K562 (cell line): ENCODE measurements at regions not wholly inside any gene's neighbourhood (a gene's known extent, or its start where the extent isn't known, plus 50 kb on each side); places are given as distances from the start of the nearest gene placed in this dataset.

Experiments
- ATAC-seq: fragments of 200-7000 bp; cut with Tn5 transposase; 3 replicates; pipeline ENCODE4 v1.9.1; 2020; ENCODE audit warnings: moderate library complexity
- BruUV-seq: library from RNA; stranded (reverse); fragments of 400-500 nt; replicated peaks from 2 replicates; lab custom pipeline; 2021; lab: Mats Ljungman, UMichigan
- CTCF ChIA-PET: fragments of 300-600 bp; formaldehyde crosslinking; extraction: SDS; loops from one replicate; lab custom pipeline; 2021; ENCODE audit warnings: low intra/inter-chr PET ratio; lab: Yijun Ruan, JAX
- POLR2A ChIA-PET: fragments of 300-600, 350-650 bp; sonication (Branson Sonifier 250); formaldehyde crosslinking; extraction: SDS; loops from one replicate; lab custom pipeline; 2021; ENCODE audit warnings: antibody characterized with exemption, inconsistent platforms; lab: Yijun Ruan, JAX
- DNase-seq, 4 experiments: peaks; one replicate each; pipeline versions ENCODE4 v3.0.0 to v3.0.0-alpha.2; 2011 to 2018; ENCODE audit warnings: low spot score in 3 of 4, mixed read lengths in 3 of 4; ENCODE audit errors: extremely low read depth in 1 of 4
- FAIRE-seq: peaks from 2 replicates; lab custom pipeline; 2011; peaks lifted over from hg19 to GRCh38; lab: Jason Lieb, UNC
- H2AFZ ChIP-seq: 2 replicates; pipeline ENCODE4 v1.6.0; 2011; ENCODE audit warnings: low read depth, low read length, control low read depth, inconsistent platforms
- H3K27ac ChIP-seq: fragments of 200-600 bp; 3 replicates; pipeline ENCODE4 v1.8.0; 2011; ENCODE audit warnings: low read depth, mild to moderate bottlenecking, control low read depth, inconsistent platforms, low read length, moderate library complexity, mixed read lengths; ENCODE audit errors: extremely low read depth
- H3K27me3 ChIP-seq, 2 experiments: fragments of 300-600 bp in 1 of 2; 2 replicates in 1 of 2; 3 replicates in 1 of 2; pipeline versions ENCODE4 v1.6.0 to v1.8.0; 2011; ENCODE audit warnings: inconsistent platforms in 2 of 2, low read length in 2 of 2, mild to moderate bottlenecking in 1 of 2, mixed read lengths in 1 of 2, moderate library complexity in 1 of 2; ENCODE audit not compliant: control insufficient read depth in 2 of 2, insufficient read depth in 2 of 2
- H3K36me3 ChIP-seq: fragments of 300-600 bp; 3 replicates; pipeline ENCODE4 v1.8.0; 2011; ENCODE audit warnings: mild to moderate bottlenecking, low read length, inconsistent platforms; ENCODE audit not compliant: control insufficient read depth, insufficient read depth
- H3K4me1 ChIP-seq, 2 experiments: fragments of 200-600 bp in 1 of 2; replicated peaks in 1 of 2; 2 replicates in 1 of 2; 3 replicates in 1 of 2; pipeline versions ENCODE4 v1.5.1 to v1.8.0; 2011; ENCODE audit warnings: inconsistent platforms in 2 of 2, low read length in 2 of 2, mild to moderate bottlenecking in 1 of 2, mixed read lengths in 1 of 2, moderate library complexity in 1 of 2; ENCODE audit not compliant: control insufficient read depth in 2 of 2, insufficient read depth in 2 of 2
- H3K4me2 ChIP-seq: 2 replicates; pipeline ENCODE4 v1.6.1; 2011; ENCODE audit warnings: low read length, control low read depth, inconsistent platforms, mixed read lengths; ENCODE audit not compliant: insufficient read depth
- H3K4me3 ChIP-seq: fragments of 200-600 bp; sonication (generic), shearing (Covaris generic); 2 replicates; pipeline ENCODE4 v1.5.1; 2016; ENCODE audit warnings: control low read depth, inconsistent platforms
- H3K79me2 ChIP-seq: fragments of 200-600 bp; 3 replicates; pipeline ENCODE4 v1.8.0; 2011; ENCODE audit warnings: low read length, inconsistent platforms; ENCODE audit not compliant: control insufficient read depth, insufficient read depth
- H3K9ac ChIP-seq, 2 experiments: 2 replicates each; pipeline versions ENCODE4 v1.6.0 to v1.6.1; 2011; ENCODE audit warnings: low read depth in 2 of 2, low read length in 2 of 2, control low read depth in 1 of 2, inconsistent platforms in 1 of 2, mild to moderate bottlenecking in 1 of 2, mixed read lengths in 1 of 2; ENCODE audit not compliant: insufficient read depth in 1 of 2
- H3K9me1 ChIP-seq: one replicate; pipeline ENCODE4 v1.6.0; 2011; ENCODE audit warnings: inconsistent platforms, mild to moderate bottlenecking, low read length, moderate library complexity; ENCODE audit not compliant: control insufficient read depth, insufficient read depth
- H3K9me3 ChIP-seq: replicated peaks from 2 replicates; pipeline ENCODE4 v1.5.1; 2011; ENCODE audit warnings: low read depth, low read length, inconsistent platforms; ENCODE audit not compliant: control insufficient read depth, insufficient read depth
- H4K20me1 ChIP-seq: replicated peaks from 2 replicates; pipeline ENCODE4 v1.6.1; 2011; ENCODE audit warnings: low read length, inconsistent platforms, mixed read lengths; ENCODE audit not compliant: control insufficient read depth, insufficient read depth
- CLOCK ChIP-seq: fragments of 250-450 bp; sonication (Bioruptor Pico); IDR thresholded peaks from 2 replicates; pipeline ENCODE4 v1.4.0; 2020; ENCODE audit warnings: mild to moderate bottlenecking, moderate library complexity, borderline replicate concordance
- HMGXB4 ChIP-seq: sonication (generic); formaldehyde crosslinking; IDR thresholded peaks from 2 replicates; pipeline ENCODE4 v1.8.1; 2023; ENCODE audit warnings: mild to moderate bottlenecking, missing genetic modification reagents
- HSF4 ChIP-seq: fragments of 250-450 bp; sonication (Bioruptor Pico); IDR thresholded peaks from 2 replicates; pipeline ENCODE4 v2.1.2; 2022; ENCODE audit warnings: mild to moderate bottlenecking, moderate library complexity, borderline replicate concordance
- JUN ChIP-seq, 2 experiments: sonication (generic) in 1 of 2; formaldehyde crosslinking in 1 of 2; IDR thresholded peaks; 2 replicates each; pipeline versions ENCODE4 v1.6.1 to v1.8.0; 2012 to 2022; ENCODE audit warnings: borderline replicate concordance in 2 of 2, mild to moderate bottlenecking in 2 of 2, improper control_type of control experiment in 1 of 2, low read depth in 1 of 2, low read length in 1 of 2, missing genetic modification reagents in 1 of 2
- MEF2A ChIP-seq: IDR thresholded peaks from 2 replicates; pipeline ENCODE4 v1.6.1; 2011; ENCODE audit warnings: low read depth, mild to moderate bottlenecking, low read length, moderate library complexity; ENCODE audit not compliant: control insufficient read depth
- MEIS2 ChIP-seq: fragments of 450-650 bp; IDR thresholded peaks from 2 replicates; pipeline ENCODE4 v1.6.1; 2014; ENCODE audit warnings: mild to moderate bottlenecking; ENCODE audit not compliant: partially characterized antibody
- NEUROD1 ChIP-seq: fragments of 150-350 bp; IDR thresholded peaks from 2 replicates; pipeline ENCODE4 v1.6.1; 2014; ENCODE audit warnings: borderline replicate concordance, low read length, low read depth; ENCODE audit not compliant: partially characterized antibody
- RBM14 ChIP-seq: fragments of 200-400 bp; formaldehyde crosslinking; IDR thresholded peaks from 2 replicates; pipeline ENCODE4 v1.6.1; 2018; ENCODE audit warnings: low read depth, mild to moderate bottlenecking, low read length, moderate library complexity, borderline replicate concordance; ENCODE audit not compliant: insufficient read depth
- TAF1 ChIP-seq: IDR thresholded peaks from 2 replicates; pipeline ENCODE4 v1.6.1; 2011; ENCODE audit warnings: mild to moderate bottlenecking, low read length, moderate library complexity; ENCODE audit not compliant: insufficient read depth, control insufficient read depth, severe bottlenecking; ENCODE audit errors: extremely low read depth
- TFAM ChIP-seq: fragments of 250-450 bp; sonication (Bioruptor Pico); conservative IDR thresholded peaks from 2 replicates; pipeline ENCODE4 v1.5.0; 2021; ENCODE audit warnings: mild to moderate bottlenecking, moderate library complexity
- WHSC1 ChIP-seq: IDR thresholded peaks from one replicate; pipeline ENCODE4 v1.6.1; 2012; ENCODE audit warnings: low read length, control low read depth, inconsistent platforms
- ZBTB2 ChIP-seq: fragments of 450-650 bp; IDR thresholded peaks from 2 replicates; pipeline ENCODE4 v1.6.1; 2016; ENCODE audit warnings: antibody characterized with exemption
- ZNF175 ChIP-seq: fragments of 200-800 bp; sonication (Bioruptor generic); IDR thresholded peaks from 2 replicates; pipeline ENCODE4 v1.6.1; 2016; ENCODE audit warnings: low read depth, mild to moderate bottlenecking, missing genetic modification characterization, missing compliant biosample characterization
- ZNF512 ChIP-seq: IDR thresholded peaks from 2 replicates; pipeline ENCODE4 v1.6.1; 2016; ENCODE audit warnings: missing genetic modification characterization, missing compliant biosample characterization
- ZNF780A ChIP-seq: fragments of 250-450 bp; sonication (Bioruptor Pico); IDR thresholded peaks from 2 replicates; pipeline ENCODE4 v1.5.0; 2021; ENCODE audit warnings: mild to moderate bottlenecking
- WGBS: fragments of 100-300 bp; shearing (Covaris generic); methylation state at CpG from one replicate; pipeline ENCODE4 v1.1.6; 2016; ENCODE audit warnings: low coverage, mixed read lengths; ENCODE audit not compliant: insufficient coverage; ENCODE audit errors: missing lambda C conversion rate; 5-methylcytosine and 5-hydroxymethylcytosine counted together
- in situ Hi-C: fragments of 300-500 bp; cut with MboI; formaldehyde crosslinking; loops from 4 replicates; pipeline ENCODE4 v1.15.0; 2018; ENCODE audit warnings: inconsistent platforms, mixed read lengths
- intact Hi-C: fragments of 100-400 bp; cut with micrococcal nuclease; formaldehyde crosslinking; loops from 2 replicates; pipeline ENCODE4 v1.14.2; 2022

- FAIRE-seq (no peak), ATAC-seq (no peak), DNase-seq (no peak)
- 1% methylated on average over 4 of the region's 4 CpGs for WGBS
- H3K27me3 ChIP-seq = no peaks in the 10 kb centered on the region
- no peak overlapping the region for H3K4me3 ChIP-seq
- no peak overlapping the region for H3K4me2 ChIP-seq
- H3K4me1 ChIP-seq = no peaks in the 10 kb centered on the region
- H3K9me3 ChIP-seq = no peaks in the 10 kb centered on the region
- no peaks in the 10 kb centered on the region for H3K36me3 ChIP-seq
- H3K79me2 ChIP-seq = no peaks in the 10 kb centered on the region
- BruUV-seq = no TSS peak
- no peak overlapping the region for H3K27ac ChIP-seq
- H3K9me1 ChIP-seq = no peaks in the 10 kb centered on the region
- in situ Hi-C loops = no loop called here
- no peak overlapping the region for H2AFZ ChIP-seq
- POLR2A ChIA-PET = interaction anchor here (0.6 kb wide), 1 partner anchor 19 kb away, joined by 3 read pairs; no protein-coding TSS in a partner anchor
- intact Hi-C loops = no loop called here
- H3K9ac ChIP-seq = no peak overlapping the region
- CTCF ChIA-PET = no interaction called here
- no peaks in the 10 kb centered on the region for H4K20me1 ChIP-seq
- TF ChIP-seq TAF1 (no peak), RBM14 (no peak), NEUROD1 (no peak), ZNF780A (CRISPR knock-in tag) (no peak), ZNF175 (CRISPR knock-in tag) (no peak), JUN (IDR thresholded peaks at IDR 0.05; ENCODE audit: borderline replicate concordance, low read depth, low read length) (no peak), JUN (CRISPR knock-in tag; IDR thresholded peaks at IDR 0.05; ENCODE audit: borderline replicate concordance) (no peak), MEIS2 (no peak), CLOCK (CRISPR knock-in tag) (no peak), MEF2A (no peak), WHSC1 (no peak), HSF4 (CRISPR knock-in tag) (no peak), ZBTB2 (no peak), TFAM (CRISPR knock-in tag) (no peak), ZNF512 (tag) (no peak), HMGXB4 (CRISPR knock-in tag) (no peak)
Measured at GRCh38 chr11:111176603-111177002, 68.9 kb upstream of the POU2AF2 start.
